ENCODE measurements at regions not wholly inside any gene's neighbourhood (a gene's known extent, or its start where the extent isn't known, plus 50 kb on each side); places are given as distances from the start of the nearest gene placed in this dataset.
"Not testable (repeated sequence)": the region's sequence is repeated elsewhere in the genome, so short reads cannot be mapped to it uniquely, and the experiment has no call there.

DNA sequence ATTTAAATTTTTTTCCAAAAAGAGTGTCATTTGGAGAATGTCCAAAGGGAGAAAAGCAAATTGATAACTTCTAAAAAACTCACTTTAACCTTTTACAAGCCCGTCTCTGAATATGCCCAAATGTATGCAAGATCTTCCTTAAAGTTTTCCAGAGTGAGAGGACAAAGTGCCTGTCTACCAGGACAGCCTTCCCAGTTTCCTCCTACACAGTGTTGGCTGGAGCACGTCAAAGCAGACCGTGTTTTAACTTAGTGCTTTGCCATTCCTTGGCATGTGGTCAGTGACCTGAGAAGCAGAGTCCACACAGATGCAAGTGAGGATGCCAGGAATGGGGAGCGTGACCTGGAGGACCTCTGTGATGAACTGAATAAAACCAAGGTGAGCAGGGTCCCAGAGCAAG, 245.7 kb downstream of the FAM43A start:
- no peak for DNase-seq

DNA sequence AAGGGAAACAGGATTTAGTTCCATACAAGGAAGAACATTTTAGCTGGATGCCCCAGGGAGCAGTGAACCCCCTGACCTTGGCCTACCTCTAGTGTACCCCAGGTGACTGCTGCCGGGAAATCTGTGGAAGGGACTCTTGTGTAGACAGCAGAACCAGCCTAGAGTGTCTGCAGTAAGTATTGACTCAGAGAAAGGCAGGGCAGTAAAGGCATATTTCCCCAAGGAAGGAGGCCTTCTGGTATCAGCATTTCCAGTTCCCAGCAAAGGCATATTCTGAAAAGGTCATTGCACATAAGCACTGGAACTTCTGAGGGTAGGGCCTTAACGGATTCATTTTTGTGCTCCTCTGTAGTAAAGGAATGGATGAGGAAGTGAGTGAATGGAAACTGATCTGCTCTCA, 246.2 kb downstream of the FAM43A start:
- no peak for DNase-seq

DNA sequence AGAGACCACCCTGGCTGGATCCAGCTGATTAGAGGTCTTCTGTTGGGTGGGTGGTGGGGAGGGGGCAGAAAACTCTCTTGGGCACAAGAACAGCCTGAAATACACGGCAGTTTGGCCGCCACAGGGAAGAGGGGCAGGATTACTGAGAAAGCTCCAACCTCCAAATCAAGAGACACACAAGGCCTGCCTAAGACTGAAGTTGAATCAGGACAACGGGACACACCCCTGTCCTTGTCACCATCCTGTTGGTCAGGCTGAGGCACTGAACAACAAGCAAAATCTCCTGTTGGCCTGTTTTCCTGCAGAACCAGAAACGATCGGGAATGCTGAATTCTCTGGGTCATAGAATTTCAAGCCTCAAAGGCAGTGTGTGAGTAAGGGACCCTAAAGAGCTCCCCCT, 247.8 kb downstream of the FAM43A start:
- no peak for DNase-seq

DNA sequence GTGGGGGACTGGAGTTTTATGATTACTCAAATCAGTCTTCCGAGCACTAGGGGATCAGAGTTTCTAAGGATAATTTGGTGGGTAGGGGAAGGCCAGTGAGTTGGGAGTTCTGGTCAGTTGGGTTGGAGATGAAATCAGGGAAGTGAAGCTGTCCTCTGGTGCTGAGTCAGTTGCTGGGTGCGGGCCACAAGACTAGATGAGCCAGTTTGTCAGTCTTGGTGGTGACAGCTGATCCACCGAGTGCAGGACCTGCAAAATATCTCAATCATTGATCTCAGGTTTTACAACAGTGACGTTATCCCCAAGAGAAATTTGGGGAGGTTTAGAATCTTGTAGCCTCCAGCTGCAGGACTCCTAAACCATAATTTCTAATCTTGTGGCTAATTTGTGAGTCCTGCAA, 249.4 kb downstream of the FAM43A start:
- DNase-seq: no peak

DNA sequence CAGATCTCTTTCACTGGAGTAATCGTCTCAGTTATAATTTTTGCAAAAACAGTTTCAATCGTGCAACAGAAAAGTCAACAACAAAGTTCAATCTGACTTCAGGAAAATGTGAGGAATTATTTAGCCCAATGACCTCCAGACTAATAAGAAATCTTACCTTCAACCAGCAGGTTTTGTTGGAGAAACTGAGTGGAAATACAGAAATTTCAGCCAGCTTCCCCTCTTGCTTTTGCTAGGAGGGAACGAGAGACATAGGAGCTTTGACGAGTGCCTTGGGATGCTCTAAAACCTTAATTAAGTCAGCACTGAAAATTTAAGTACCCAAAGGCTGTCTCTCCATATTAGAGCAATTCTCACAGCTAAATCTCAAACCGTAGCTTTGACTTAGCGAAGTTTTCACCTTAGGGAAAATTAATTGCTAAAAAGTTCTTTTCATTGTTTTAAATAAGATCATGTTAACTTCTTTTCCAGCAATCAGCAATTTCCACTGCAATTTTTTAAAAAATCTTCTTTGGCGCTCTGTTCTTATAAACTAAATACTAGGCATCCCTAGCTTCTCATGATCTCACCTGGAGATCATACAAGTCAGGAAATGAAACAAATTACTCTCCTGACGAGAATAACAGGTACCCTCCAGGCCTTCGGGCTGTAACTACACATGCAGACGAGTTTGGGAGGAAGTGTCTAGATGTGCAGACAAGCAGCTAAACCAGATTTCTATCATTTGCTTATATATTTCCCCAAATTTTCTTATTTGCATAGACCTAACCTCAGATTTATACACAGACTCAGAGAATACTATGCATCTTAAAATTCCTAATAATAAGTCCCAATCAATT, 250.2 kb downstream of the FAM43A start:
- DNase-seq: no peak

DNA sequence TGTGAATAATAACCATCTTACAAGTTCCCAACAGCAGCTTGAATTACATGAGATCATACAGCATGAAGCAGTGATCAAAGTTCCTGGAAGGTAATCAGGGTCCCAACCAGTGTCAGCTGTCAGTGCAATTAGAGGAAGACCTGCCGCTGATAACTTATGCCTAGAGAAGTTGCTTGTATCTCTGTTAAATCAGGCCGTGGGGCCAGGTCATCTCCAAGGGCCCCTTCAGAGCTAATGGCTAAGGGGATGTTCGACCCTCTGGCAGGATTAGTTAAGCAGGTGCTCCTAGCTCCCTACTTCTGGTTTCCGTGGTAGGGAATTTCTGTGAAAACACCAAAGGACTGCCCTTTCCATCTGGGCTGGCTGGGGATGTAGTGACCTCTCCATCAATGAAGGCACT, 251.0 kb downstream of the FAM43A start:
- no peak for DNase-seq

DNA sequence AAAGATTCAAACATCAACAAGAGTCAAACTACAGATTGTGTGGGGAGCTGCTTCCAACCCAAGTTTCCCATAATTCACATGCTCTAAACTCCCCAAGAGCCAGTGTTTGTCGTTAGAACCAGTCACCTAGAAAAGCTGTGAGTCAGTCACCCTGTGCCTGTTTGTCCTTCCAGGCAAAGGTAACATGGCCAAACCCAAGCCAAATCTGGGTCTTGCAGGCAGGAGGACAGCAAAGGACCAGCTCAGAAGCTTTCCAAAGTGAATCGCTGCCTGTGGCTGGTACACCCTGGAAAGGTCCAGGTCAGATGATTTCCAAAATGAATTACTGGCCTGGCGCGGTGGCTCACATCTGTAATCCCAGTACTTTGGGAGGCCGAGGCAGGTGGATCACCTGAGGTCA, 251.5 kb downstream of the FAM43A start:
- no peak for DNase-seq

DNA sequence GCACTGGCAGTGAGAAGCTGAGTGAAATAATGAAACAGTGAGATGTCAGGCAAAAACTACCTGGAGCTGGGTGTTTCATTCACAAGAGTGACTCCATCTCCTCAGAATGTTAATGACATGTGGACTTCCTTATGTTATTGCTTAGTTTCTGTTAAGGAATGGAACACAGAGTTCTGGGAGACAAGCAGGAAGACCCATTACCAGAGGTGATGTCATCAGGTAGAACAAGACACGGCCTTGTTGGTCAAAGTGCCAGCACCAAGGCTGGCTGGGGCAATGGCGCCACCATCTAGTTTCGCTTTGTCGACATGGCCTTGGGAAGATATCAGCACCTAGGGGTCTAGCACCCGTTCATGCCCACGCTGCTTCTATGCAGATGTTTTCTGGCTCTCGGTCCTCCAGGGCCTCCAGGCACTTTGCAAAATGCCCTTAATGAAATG, 252.2 kb downstream of the FAM43A start:
- DNase-seq: no peak

DNA sequence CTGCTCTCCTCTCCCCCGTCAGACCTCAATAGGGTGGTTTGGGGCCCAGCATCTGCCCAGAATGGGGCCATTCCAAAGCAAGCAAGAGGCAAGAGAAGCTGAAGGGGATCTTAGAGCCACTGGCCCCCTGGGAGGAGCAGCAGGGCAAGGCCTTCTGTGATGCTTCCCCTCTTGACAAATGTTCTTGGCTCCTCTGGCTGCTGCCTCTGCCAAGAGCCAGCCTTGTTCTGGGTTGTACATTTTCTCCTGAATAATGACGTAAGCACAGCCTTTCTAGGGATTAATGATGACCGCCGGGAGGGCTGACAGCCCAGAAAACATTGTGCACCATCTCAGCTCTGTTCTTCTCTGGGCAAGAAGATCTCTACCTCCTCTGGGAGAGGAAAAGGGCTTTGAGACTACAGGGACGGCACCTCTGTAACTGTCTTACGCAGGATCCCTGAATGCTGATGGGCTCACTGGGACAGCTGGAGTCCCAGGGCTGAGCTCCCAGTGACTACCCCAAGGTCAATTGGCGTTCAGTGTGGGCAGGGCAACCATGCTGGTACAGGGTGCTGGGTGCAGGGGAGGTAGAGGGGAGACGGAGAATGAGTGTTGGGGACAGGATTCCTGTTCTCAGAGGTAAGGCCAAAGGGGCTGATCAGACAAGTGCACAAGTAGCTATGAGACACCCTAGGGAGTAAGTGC, 253.3 kb downstream of the FAM43A start:
- DNase-seq: peak; percentile 83

DNA sequence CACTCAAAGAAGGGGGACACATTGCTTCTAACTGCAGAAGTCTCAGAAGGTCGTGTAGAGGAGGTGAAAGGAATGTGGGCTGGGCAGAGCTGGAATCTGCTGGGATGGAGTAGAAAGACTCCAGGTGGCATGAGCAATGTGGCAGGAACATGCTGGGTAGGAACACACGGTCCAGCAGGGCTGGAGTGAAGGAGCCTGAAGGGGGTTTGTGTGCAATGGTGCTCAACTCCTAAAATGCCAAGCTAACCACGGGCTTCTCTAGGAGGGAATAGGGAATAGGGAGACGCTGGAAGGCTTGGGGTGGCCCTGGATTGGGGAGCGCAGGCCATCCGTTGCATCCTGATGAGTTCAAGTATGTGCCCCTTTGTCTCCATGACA, 253.8 kb downstream of the FAM43A start:
- no peak for DNase-seq

DNA sequence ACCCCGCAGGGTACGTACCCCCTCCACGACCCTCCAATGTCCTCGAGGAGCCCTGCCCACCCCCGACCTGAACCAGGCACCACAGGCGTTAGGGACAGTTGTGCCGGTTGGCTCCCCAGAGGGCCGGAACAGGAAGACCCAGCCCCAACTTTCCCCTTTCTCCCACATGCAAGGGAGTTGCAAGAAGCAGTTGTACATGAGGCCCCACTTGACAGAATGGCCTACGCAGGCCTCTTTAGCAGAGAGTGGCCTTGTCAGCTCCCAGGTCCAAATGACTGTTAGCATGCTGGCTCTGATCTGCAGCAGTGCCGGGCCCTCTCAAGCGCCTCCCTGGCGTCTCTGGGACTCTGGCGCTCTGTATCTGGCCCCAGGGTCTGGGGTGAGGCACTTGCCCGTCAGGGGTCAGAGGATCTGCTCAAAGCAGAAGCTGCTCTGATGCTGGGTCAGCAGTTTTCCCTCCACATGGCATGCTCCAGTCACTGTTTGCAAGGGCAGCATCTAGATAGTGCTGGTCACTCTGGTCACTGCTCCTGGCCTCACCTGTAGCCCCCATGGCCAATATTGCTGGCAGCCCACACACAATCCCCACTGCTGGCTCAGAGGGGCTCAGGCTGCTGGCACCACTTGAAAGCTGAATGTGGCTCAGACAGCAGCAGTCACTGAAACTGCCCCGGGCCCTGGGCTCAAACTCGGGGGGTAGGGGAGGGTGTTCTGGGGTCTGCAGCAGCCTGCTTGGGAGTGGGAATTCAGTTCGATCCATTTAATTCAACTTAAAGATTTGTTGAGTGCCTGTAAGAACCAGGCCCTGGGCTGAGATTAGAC, 254.5 kb downstream of the FAM43A start:
- DNase-seq: no peak

DNA sequence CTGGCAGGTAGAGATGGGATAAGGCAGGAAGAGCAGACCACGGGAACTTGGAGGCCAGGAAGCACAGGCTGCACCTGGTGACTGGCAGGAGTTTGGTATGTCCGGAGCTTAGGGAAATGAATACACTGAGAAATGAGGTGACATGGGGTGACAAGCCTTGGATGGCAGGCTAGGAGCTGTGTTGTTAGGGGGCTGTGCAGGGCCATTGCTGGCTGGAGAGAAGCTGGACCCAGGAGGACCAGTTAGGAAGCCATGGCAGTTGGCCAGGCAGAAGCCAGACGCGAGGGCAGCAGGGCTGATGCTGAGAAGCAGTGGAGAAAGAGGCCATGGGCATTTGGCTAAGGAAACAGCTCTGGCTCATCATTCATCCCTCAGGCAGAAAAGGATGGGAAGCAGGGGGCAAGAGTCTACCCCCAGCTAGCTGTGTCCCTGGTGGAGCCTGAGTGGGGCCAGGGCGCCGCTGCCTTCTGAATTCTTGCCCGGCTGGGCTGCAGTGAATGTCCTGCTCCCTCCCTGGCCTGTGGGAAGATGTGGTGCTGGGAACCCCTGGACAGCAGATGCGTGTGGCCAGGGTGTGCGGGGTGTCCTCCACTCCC, 255.8 kb downstream of the FAM43A start:
- no peak for DNase-seq

DNA sequence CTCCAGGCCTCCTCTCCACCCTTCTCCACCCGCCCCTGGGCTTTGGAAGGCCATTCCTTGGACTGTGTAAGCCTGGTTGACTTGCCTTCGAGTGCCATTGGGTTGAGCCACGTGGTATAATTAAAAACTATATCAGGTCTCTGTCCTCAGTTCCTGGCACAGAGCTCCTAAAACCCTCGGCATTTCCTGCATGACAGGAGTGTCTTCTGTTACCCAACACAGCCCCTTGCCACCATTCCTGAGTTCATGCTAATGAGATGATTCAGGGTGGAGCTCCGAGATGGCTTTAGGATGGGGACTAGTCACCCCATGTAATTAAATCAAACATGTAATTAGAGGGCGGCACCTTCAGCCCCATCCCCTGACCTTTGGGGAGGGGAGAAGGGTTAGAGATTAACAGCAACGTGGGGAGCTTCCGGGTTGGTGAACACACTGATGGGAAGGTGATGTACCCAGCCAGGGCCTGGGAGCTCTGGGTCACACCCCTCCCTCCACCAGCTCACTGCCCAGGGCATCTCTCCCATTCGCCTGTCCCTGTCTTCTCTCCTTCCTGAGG, 256.4 kb downstream of the FAM43A start:
- DNase-seq: no peak

DNA sequence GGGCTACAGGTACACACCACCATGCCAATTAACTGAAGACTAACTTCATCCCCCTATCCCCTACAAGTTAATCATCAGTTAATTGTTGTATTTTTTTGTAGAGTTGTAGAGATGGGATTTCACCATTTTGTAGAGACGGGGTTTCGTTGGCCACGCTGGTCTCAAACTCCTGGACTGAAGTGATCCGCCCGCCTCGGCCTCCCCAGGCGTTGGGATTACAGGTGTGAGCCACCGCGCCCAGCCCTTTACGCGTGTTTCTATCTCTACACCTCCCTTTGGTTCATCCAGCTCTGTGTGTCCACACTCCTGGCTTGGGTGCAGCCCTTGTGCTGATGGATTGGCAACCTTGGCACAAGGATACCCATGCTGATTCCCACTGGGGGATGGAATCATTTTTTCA, 258.8 kb downstream of the FAM43A start:
- no peak for DNase-seq

DNA sequence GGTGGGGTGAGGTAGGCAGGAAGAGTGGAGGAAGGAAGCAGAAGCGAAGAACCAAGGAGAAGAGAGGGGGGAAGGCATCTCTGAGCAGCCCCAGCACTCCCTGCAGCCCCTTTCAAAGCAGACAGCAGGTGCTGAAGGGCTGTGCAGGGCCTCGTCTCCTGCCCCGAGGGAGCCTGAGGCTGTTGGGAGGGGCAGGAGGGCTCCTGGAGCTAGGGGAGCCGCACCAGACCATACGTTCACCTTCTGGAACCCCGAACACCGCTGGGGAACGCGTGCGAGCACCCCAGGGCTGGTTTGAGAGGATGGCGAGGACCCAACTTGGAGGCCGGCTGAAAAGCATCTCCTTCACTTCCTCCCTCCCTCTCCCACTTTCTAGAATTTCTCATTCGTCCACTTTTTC, 259.8 kb downstream of the FAM43A start:
- DNase-seq: no peak

DNA sequence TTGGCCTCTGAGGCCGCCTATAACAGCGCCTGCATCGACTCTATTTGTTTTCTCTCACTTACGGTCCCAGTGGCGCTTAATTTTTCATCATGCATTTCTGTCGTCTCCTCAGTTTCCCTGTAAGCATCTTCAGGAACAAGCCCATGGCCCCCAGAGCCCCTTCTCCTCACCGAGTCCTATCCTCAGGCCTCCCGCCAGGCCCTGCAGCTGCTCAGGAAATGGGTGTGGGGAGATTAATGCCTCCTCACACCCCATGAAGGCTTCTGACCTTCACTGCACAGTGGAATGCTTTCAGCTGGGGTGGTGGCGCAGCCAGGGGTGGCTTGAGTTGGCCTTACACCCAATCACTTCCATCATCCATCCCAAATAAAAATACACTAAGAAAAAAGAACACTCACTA, 260.4 kb downstream of the FAM43A start:
- no peak for DNase-seq

DNA sequence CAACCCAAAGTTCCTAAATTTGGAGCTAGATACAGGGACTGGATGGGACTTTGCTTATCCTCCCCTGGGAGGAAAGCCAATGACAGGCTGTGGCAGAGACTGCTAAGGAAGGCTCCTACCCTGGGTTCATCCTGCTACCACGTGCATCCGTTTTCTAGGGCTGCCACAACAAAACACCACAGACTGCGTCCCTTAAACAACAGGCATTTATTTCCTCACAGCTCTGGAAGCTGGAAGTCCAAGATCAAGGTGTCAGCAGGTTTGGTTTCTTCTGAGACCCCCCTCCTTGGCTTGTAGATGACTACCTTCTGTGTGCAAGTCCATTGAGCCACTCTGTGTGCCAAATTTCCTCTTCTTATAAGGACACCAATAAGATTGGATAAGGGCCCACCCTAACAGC, 263.9 kb downstream of the FAM43A start:
- DNase-seq: no peak

DNA sequence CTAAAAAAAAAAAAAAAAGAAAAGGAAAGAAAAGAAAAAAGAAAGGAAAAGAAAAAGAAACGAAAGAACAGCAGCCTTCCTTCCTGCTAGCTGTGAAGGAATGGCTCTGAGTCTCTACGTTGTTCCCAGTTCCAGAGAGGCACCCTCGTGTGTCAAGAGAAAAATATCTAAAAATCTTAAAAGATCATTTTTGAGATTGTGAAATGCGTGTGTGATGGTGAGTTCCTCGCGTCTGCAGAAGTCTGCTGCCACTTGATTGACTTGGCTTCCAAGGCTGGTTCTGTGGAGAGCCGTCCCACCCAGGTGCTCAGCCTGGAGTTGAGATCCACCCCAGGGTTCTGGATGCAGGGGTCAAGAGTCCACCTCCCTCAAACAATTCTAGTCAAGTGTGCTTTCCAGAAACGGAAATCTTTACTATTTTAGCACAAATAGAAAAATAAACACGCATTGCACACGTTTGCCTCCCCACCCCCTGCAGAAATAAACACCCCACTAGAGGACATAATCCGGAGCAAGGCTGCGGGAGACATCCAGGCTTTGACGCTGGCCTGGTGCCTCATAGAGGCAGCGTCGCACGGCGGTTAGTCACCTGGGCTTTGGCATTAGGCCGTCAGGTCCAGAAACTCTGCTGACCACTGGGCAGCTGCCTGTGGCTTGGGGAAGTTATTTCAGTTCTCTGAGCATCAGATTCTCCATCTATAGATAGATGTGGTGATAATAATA, 265.4 kb downstream of the FAM43A start:
- no peak for DNase-seq

DNA sequence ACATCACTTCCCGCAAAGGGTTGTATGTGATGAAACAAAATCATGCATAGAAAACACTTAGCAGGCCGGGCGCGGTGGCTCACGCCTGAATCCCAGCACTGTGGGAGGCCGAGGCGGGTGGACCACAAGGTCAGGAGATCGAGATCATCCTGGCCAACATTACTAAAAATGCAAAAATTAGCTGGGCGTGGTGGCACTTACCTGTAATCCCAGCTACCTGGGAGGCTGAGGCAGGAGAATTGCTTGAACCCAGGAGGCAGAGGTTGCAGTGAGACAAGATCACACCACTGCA, 265.9 kb downstream of the FAM43A start:
- DNase-seq: not testable (repeated sequence)

DNA sequence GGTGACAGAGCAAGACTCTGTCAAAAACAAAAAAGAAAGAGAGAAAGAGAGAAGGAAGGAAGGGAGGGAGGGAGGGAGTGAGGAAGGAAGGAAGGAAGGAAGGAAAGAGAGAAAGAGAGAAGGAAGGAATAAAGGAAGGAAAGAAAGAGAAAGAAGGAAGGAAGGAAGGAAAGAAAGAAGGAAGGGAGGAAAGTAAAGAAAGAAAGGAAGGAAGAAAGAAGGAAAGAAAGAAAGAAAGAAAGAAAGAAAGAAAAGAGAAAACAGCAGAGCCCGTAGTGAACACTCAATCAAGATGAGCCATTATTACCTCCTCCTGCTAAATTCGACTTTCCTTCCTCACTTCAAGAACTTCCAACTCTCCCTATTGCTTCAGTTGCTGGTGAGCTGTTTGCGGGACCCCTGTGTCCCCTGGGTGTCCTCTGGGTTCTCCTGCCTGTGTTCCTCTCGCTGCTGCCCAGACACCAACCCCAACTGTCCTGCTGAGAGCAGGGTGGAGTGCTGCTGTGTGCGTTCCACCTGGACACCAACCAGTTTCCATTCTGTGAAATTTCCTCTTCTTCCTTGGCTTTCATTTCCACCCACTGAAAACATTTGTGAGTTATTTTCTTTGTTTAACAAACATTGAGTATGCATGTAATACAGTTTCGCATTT, 266.4 kb downstream of the FAM43A start:
- no peak for DNase-seq

DNA sequence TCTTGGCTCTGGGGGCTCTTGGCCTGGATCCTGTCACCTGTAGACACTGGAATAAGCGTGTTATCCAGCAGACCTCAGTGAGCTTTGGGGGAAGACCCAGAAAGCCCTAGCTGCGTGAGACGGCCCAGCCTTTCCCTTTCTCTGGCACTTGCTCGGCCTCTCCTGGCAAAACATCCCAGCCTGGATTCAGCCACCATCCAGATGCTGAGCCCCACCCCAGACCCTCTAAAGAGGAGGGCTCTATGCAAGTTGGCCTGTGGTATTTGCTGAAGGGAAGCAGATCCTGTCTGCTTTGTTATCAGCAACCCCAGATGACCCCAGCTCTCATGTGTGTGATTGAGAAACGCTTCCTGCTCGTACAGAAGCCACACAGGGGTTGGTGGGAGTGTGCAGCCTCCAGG, 267.2 kb downstream of the FAM43A start:
- no peak for DNase-seq

DNA sequence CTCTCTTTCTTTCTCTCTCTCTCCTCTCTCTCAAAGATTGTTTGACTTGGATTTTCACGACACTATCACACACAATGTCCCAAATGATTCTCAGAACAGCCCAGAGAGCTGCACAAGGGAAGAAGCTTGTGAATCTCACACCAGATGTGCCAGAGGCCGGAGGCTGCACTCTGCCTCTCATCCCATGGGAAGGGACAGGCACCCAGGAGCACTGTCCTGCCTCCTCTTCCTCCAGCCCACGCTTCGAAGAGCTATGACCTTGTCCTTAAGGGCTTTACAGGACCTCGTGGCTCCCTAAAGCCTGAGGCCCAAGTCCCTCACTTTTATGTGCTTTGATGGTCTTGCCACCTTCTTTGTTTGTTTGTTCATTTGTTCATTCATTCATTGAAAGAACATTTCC, 267.6 kb downstream of the FAM43A start:
- no peak for DNase-seq

All from NCI-H446 treated with DMSO at 0.1 percent for 48 hours (cell line).